ENCODE measurements at regions not wholly inside any gene's neighbourhood (a gene's known extent, or its start where the extent isn't known, plus 50 kb on each side); places are given as distances from the start of the nearest gene placed in this dataset.

GRCh38 chr7:3236268-3236667 is 64.8 kb upstream of the SDK1 start:
- DNase-seq: no peak

- no peak for DNase-seq
Observed at GRCh38 chr7:3238525-3239210, 62.4 kb upstream of the SDK1 start.

GRCh38 chr7:3239291-3239691 is 61.8 kb upstream of the SDK1 start:
- no peak for DNase-seq

- no peak for DNase-seq
Observed at GRCh38 chr7:3240826-3241430, 60.1 kb upstream of the SDK1 start.

GRCh38 chr7:3241686-3242258 is 59.3 kb upstream of the SDK1 start:
- DNase-seq: no peak

GRCh38 chr7:3242398-3242972 is 58.6 kb upstream of the SDK1 start:
- no peak for DNase-seq

GRCh38 chr7:3243256-3243655 is 57.8 kb upstream of the SDK1 start:
- DNase-seq: no peak

GRCh38 chr7:3243680-3244079 is 57.4 kb upstream of the SDK1 start:
- DNase-seq: no peak

GRCh38 chr7:3244241-3244814 is 56.7 kb upstream of the SDK1 start:
- DNase-seq: no peak

GRCh38 chr7:3245077-3245476 is 56.0 kb upstream of the SDK1 start:
- DNase-seq: no peak

- DNase-seq: no peak
Observed at GRCh38 chr7:3245721-3246120, 55.3 kb upstream of the SDK1 start.

GRCh38 chr7:3246127-3246526 is 54.9 kb upstream of the SDK1 start:
- DNase-seq: no peak

GRCh38 chr7:3246651-3247050 is 54.4 kb upstream of the SDK1 start:
- no peak for DNase-seq

GRCh38 chr7:3250725-3251124 is 50.3 kb upstream of the SDK1 start:
- DNase-seq: no peak

All from stimulated activated CD8-positive, alpha-beta memory T cell treated with anti-CD3 and anti-CD28 coated beads, Interleukin-4, amount 100 ng/mL, for 48 hours (primary cell).